DMS114 treated with DMSO at 0.1 percent for 48 hours (cell line): ENCODE measurements at regions not wholly inside any gene's neighbourhood (a gene's known extent, or its start where the extent isn't known, plus 50 kb on each side); places are given as distances from the start of the nearest gene placed in this dataset.

Experiments
- DNase-seq: peaks from one replicate; lab custom pipeline; 2025; ENCODE audit not compliant: unreplicated experiment; lab: John Stamatoyannopoulos, UW

GRCh38 chr20:10861090-10861489, 187.3 kb upstream of the JAG1 start:
- DNase-seq, result no peak

GRCh38 chr20:10861619-10862018, 187.8 kb upstream of the JAG1 start:
- no peak for DNase-seq

- DNase-seq, result no peak
Measured at GRCh38 chr20:10863337-10864060, 189.7 kb upstream of the JAG1 start.

GRCh38 chr20:10864076-10864672, 190.4 kb upstream of the JAG1 start:
- no peak for DNase-seq

- no peak for DNase-seq
Measured at GRCh38 chr20:10868299-10868698, 194.5 kb upstream of the JAG1 start.

GRCh38 chr20:10873026-10873425, 199.2 kb upstream of the JAG1 start:
- no peak for DNase-seq

GRCh38 chr20:10875653-10876052, 201.9 kb upstream of the JAG1 start:
- no peak for DNase-seq

- DNase-seq, result no peak
Measured at GRCh38 chr20:10876558-10876957, 202.8 kb upstream of the JAG1 start.

- DNase-seq, result no peak
Measured at GRCh38 chr20:10877342-10877741, 203.5 kb upstream of the JAG1 start.

- no peak for DNase-seq
Measured at GRCh38 chr20:10883166-10883565, 209.4 kb upstream of the JAG1 start.

GRCh38 chr20:10893321-10893720, 219.5 kb upstream of the JAG1 start:
- DNase-seq, result no peak

GRCh38 chr20:10897336-10897735, 223.5 kb upstream of the JAG1 start:
- no peak for DNase-seq

GRCh38 chr20:10898552-10898951, 224.8 kb upstream of the JAG1 start:
- no peak for DNase-seq

GRCh38 chr20:10902174-10902573, 228.4 kb upstream of the JAG1 start:
- DNase-seq, result no peak

- no peak for DNase-seq
Measured at GRCh38 chr20:10902576-10903282, 228.9 kb upstream of the JAG1 start.

- DNase-seq, result no peak
Measured at GRCh38 chr20:10906834-10907233, 233.0 kb upstream of the JAG1 start.

GRCh38 chr20:10909803-10910202, 236.0 kb upstream of the JAG1 start:
- DNase-seq, result no peak

GRCh38 chr20:10910535-10911178, 236.9 kb upstream of the JAG1 start:
- no peak for DNase-seq

- no peak for DNase-seq
Measured at GRCh38 chr20:10911298-10911697, 237.5 kb upstream of the JAG1 start.

- no peak for DNase-seq
Measured at GRCh38 chr20:10915815-10916214, 242.0 kb upstream of the JAG1 start.

GRCh38 chr20:10916312-10916711, 242.5 kb upstream of the JAG1 start:
- no peak for DNase-seq

- no peak for DNase-seq
Measured at GRCh38 chr20:10917826-10918225, 244.0 kb upstream of the JAG1 start.
